Calu3 (cell line): ENCODE measurements at regions not wholly inside any gene's neighbourhood (a gene's known extent, or its start where the extent isn't known, plus 50 kb on each side); places are given as distances from the start of the nearest gene placed in this dataset.

Experiments
- BruUV-seq: library from RNA; stranded (reverse); fragments of 400-500 nt; replicated peaks from 2 replicates; lab custom pipeline; 2021; lab: Mats Ljungman, UMichigan
- CTCF ChIA-PET: fragments of 300-600 bp; sonication (Branson Sonifier 250); formaldehyde crosslinking; loops from one replicate; lab custom pipeline; 2022; ENCODE audit warnings: antibody characterized with exemption; lab: Charles Lee
- DNase-seq: peaks from one replicate; pipeline ENCODE4 v3.0.0; 2022
- H3K27ac Mint-ChIP-seq: one replicate; pipeline ENCODE4 v1.8.0; 2022; ENCODE audit warnings: mixed read lengths; ENCODE audit not compliant: unreplicated experiment
- H3K27me3 Mint-ChIP-seq: one replicate; pipeline ENCODE4 v1.8.0; 2022; ENCODE audit warnings: mixed read lengths; ENCODE audit not compliant: unreplicated experiment
- H3K36me3 Mint-ChIP-seq: one replicate; pipeline ENCODE4 v1.8.0; 2022; ENCODE audit warnings: mild to moderate bottlenecking, moderate library complexity, mixed read lengths; ENCODE audit not compliant: insufficient read depth, unreplicated experiment
- H3K4me1 Mint-ChIP-seq: one replicate; pipeline ENCODE4 v1.8.0; 2022; ENCODE audit warnings: mild to moderate bottlenecking, low read depth, mixed read lengths; ENCODE audit not compliant: unreplicated experiment
- H3K4me3 Mint-ChIP-seq: one replicate; pipeline ENCODE4 v1.8.0; 2022; ENCODE audit warnings: mild to moderate bottlenecking, low read depth, moderate library complexity, mixed read lengths; ENCODE audit not compliant: unreplicated experiment
- H3K9me3 Mint-ChIP-seq: one replicate; pipeline ENCODE4 v1.8.0; 2022; ENCODE audit warnings: low read depth, mixed read lengths; ENCODE audit not compliant: unreplicated experiment
- CTCF ChIP-seq: fragments of 200-600 bp; IDR thresholded peaks from one replicate; pipeline ENCODE4 v1.8.0; 2022; ENCODE audit warnings: antibody characterized with exemption; ENCODE audit not compliant: unreplicated experiment
- intact Hi-C: fragments of 100-400 bp; cut with micrococcal nuclease; formaldehyde crosslinking; loops from one replicate; pipeline ENCODE4 v1.10.0; 2022; ENCODE audit not compliant: unreplicated experiment

GRCh38 chr6:137655291-137655690, 161.1 kb upstream of the OLIG3 start:
- Mint-ChIP-seq H3K36me3 (no peaks in the 10 kb centered on the region), H3K9me3 (peaks cover 6% of the 10 kb centered on the region), H3K27me3 (no peaks in the 10 kb centered on the region), H3K4me1 (peaks cover 15% of the 10 kb centered on the region), H3K4me3 (no peak overlapping the region), H3K27ac (no peak overlapping the region)
- TF ChIP-seq CTCF: no peak
- intact Hi-C loops: no loop called here
- BruUV-seq: no TSS peak
- no peak for DNase-seq
- CTCF ChIA-PET: no interaction called here

GRCh38 chr6:137656735-137657134, 162.5 kb upstream of the OLIG3 start:
- intact Hi-C loops: no loop called here
- CTCF ChIA-PET: no interaction called here
- H3K4me3 Mint-ChIP-seq: no peak overlapping the region
- H3K36me3 Mint-ChIP-seq: no peaks in the 10 kb centered on the region
- H3K9me3 Mint-ChIP-seq: peaks cover 3% of the 10 kb centered on the region
- TF ChIP-seq CTCF: no peak
- BruUV-seq: no TSS peak
- H3K27ac Mint-ChIP-seq: no peak overlapping the region
- no peaks in the 10 kb centered on the region for H3K27me3 Mint-ChIP-seq
- no peak for DNase-seq
- peaks cover 15% of the 10 kb centered on the region for H3K4me1 Mint-ChIP-seq

- no TSS peak for BruUV-seq
- Mint-ChIP-seq H3K36me3 (no peaks in the 10 kb centered on the region), H3K4me3 (no peak overlapping the region), H3K4me1 (peaks cover 15% of the 10 kb centered on the region), H3K27ac (peak overlapping the region; percentile 14), H3K27me3 (no peaks in the 10 kb centered on the region), H3K9me3 (peaks cover 3% of the 10 kb centered on the region)
- CTCF ChIA-PET: no interaction called here
- DNase-seq: no peak
- no peak for TF ChIP-seq CTCF
- intact Hi-C loops: no loop called here
Observed at GRCh38 chr6:137657351-137657911, 163.2 kb upstream of the OLIG3 start.

- Mint-ChIP-seq H3K9me3 (peaks cover 3% of the 10 kb centered on the region), H3K27ac (no peak overlapping the region), H3K27me3 (no peaks in the 10 kb centered on the region), H3K36me3 (no peaks in the 10 kb centered on the region), H3K4me3 (no peak overlapping the region), H3K4me1 (peaks cover 15% of the 10 kb centered on the region)
- TF ChIP-seq CTCF: no peak
- CTCF ChIA-PET: no interaction called here
- no peak for DNase-seq
- intact Hi-C loops: no loop called here
- BruUV-seq: no TSS peak
Observed at GRCh38 chr6:137658287-137658686, 164.1 kb upstream of the OLIG3 start.
